DND-41 (cell line): ENCODE measurements at regions not wholly inside any gene's neighbourhood (a gene's known extent, or its start where the extent isn't known, plus 50 kb on each side); places are given as distances from the start of the nearest gene placed in this dataset.

ENCODE experiments used
- ATAC-seq: fragments of 200-7000 bp; cut with Tn5 transposase; 3 replicates; pipeline ENCODE4 v1.9.1; 2021; ENCODE audit warnings: low read depth; ENCODE audit not compliant: insufficient read depth
- DNase-seq: peaks from one replicate; pipeline ENCODE4 v3.0.0-alpha.2; 2020
- H2AFZ ChIP-seq: 2 replicates; pipeline ENCODE4 v1.6.0; 2012; ENCODE audit warnings: low read depth, low read length
- H3K27ac ChIP-seq: 2 replicates; pipeline ENCODE4 v1.5.1; 2012; ENCODE audit warnings: low read length, inconsistent platforms
- H3K27me3 ChIP-seq: fragments of 200-600 bp; sonication (generic); 2 replicates; pipeline ENCODE4 v1.6.0; 2012; ENCODE audit warnings: low read length, mild to moderate bottlenecking, inconsistent platforms; ENCODE audit not compliant: insufficient read depth, poor library complexity
- H3K36me3 ChIP-seq: 2 replicates; pipeline ENCODE4 v1.5.1; 2012; ENCODE audit warnings: low read length, inconsistent platforms; ENCODE audit not compliant: insufficient read depth
- H3K4me1 ChIP-seq: 2 replicates; pipeline ENCODE4 v1.5.1; 2012; ENCODE audit warnings: mild to moderate bottlenecking, low read length; ENCODE audit not compliant: insufficient read depth
- H3K4me2 ChIP-seq: 2 replicates; pipeline ENCODE4 v1.6.0; 2012; ENCODE audit warnings: mild to moderate bottlenecking, moderate library complexity, low read length, inconsistent platforms; ENCODE audit not compliant: insufficient read depth
- H3K4me3 ChIP-seq, 2 experiments: fragments of 200-600 bp in 1 of 2; shearing (Covaris generic) in 1 of 2; 2 replicates each; pipeline ENCODE4 v1.5.1; 2012 to 2016; ENCODE audit warnings: inconsistent platforms in 2 of 2, low read length in 2 of 2, mild to moderate bottlenecking in 2 of 2, low read depth in 1 of 2, moderate library complexity in 1 of 2
- H3K79me2 ChIP-seq: 2 replicates; pipeline ENCODE4 v1.6.0; 2012; ENCODE audit warnings: low read length, inconsistent platforms; ENCODE audit not compliant: insufficient read depth
- H3K9ac ChIP-seq: 2 replicates; pipeline ENCODE4 v1.6.0; 2012; ENCODE audit warnings: low read depth, mild to moderate bottlenecking, inconsistent platforms, low read length, moderate library complexity
- H3K9me3 ChIP-seq: 2 replicates; pipeline ENCODE4 v1.5.1; 2012; ENCODE audit warnings: low read length, moderate library complexity, mild to moderate bottlenecking, inconsistent platforms; ENCODE audit not compliant: insufficient read depth, severe bottlenecking
- H4K20me1 ChIP-seq: 2 replicates; pipeline ENCODE4 v1.6.0; 2012; ENCODE audit warnings: low read length; ENCODE audit not compliant: insufficient read depth
- CTCF ChIP-seq: IDR thresholded peaks from 2 replicates; pipeline ENCODE4 v1.5.1; 2012; ENCODE audit warnings: borderline replicate concordance, low read length, moderate library complexity, mild to moderate bottlenecking; ENCODE audit not compliant: poor library complexity, severe bottlenecking; ENCODE audit errors: extremely low read depth
- EZH2 ChIP-seq: IDR thresholded peaks from 3 replicates; pipeline ENCODE4 v1.6.1; 2012; ENCODE audit warnings: borderline replicate concordance, low read depth, mild to moderate bottlenecking, moderate library complexity, low read length, inconsistent platforms; ENCODE audit not compliant: severe bottlenecking

GRCh38 chr10:78813998-78814399 is 254.8 kb upstream of the ZMIZ1 start:
- H3K27me3 ChIP-seq, result peaks cover 15% of the 10 kb centered on the region
- H3K79me2 ChIP-seq, result no peaks in the 10 kb centered on the region
- no peak for ATAC-seq
- H3K9ac ChIP-seq, result no peak overlapping the region
- TF ChIP-seq CTCF (no peak), EZH2 (no peak)
- H2AFZ ChIP-seq, result no peak overlapping the region
- H3K4me1 ChIP-seq, result no peaks in the 10 kb centered on the region
- H3K9me3 ChIP-seq, result no peaks in the 10 kb centered on the region
- no peaks in the 10 kb centered on the region for H3K36me3 ChIP-seq
- no peak for DNase-seq
- no peak overlapping the region for H3K4me2 ChIP-seq
- no peak overlapping the region for H3K27ac ChIP-seq
- no peak overlapping the region for H3K4me3 ChIP-seq
- H4K20me1 ChIP-seq, result no peaks in the 10 kb centered on the region

DNA sequence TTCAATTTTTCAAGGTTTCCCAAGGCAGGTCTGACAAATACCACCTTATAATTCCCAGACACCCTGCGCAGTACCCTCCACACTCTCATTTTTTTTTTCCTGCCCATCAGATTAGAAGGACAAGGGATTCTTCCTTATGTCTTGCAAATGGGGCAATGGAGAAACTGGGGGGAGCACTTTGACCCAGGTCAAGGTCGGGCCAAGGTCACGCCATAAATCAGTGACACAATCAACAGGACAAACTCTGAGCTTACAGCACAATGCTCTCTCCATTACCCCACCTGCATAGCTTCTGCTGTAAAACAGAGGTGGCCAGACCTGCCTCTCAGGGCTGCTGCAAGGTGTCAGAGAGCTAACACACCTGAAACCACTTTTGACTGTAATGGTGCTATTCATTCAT is 254.4 kb upstream of the ZMIZ1 start:
- Histone ChIP-seq H3K9me3 (no peaks in the 10 kb centered on the region), H3K27ac (no peak overlapping the region), H3K27me3 (peaks cover 15% of the 10 kb centered on the region), H3K4me3 (no peak overlapping the region), H3K4me1 (no peaks in the 10 kb centered on the region), H3K9ac (no peak overlapping the region), H3K79me2 (no peaks in the 10 kb centered on the region), H2AFZ (no peak overlapping the region), H4K20me1 (no peaks in the 10 kb centered on the region), H3K4me2 (no peak overlapping the region), H3K36me3 (no peaks in the 10 kb centered on the region)
- ATAC-seq, result no peak
- no peak for TF ChIP-seq CTCF
- no peak for TF ChIP-seq EZH2
- no peak for DNase-seq

GRCh38 chr10:78815702-78816334 is 252.9 kb upstream of the ZMIZ1 start:
- H2AFZ ChIP-seq, result no peak overlapping the region
- DNase-seq (no peak), ATAC-seq (no peak)
- TF ChIP-seq EZH2 (no peak), CTCF (no peak)
- no peaks in the 10 kb centered on the region for H3K9me3 ChIP-seq
- peaks cover 17% of the 10 kb centered on the region for H3K27me3 ChIP-seq
- no peaks in the 10 kb centered on the region for H3K36me3 ChIP-seq
- H3K4me3 ChIP-seq, result no peak overlapping the region
- H3K9ac ChIP-seq, result no peak overlapping the region
- H3K79me2 ChIP-seq, result no peaks in the 10 kb centered on the region
- no peaks in the 10 kb centered on the region for H4K20me1 ChIP-seq
- no peak overlapping the region for H3K4me2 ChIP-seq
- H3K4me1 ChIP-seq, result no peaks in the 10 kb centered on the region
- H3K27ac ChIP-seq, result no peak overlapping the region
